ENCODE measurements at regions not wholly inside any gene's neighbourhood (a gene's known extent, or its start where the extent isn't known, plus 50 kb on each side); places are given as distances from the start of the nearest gene placed in this dataset.

DNA sequence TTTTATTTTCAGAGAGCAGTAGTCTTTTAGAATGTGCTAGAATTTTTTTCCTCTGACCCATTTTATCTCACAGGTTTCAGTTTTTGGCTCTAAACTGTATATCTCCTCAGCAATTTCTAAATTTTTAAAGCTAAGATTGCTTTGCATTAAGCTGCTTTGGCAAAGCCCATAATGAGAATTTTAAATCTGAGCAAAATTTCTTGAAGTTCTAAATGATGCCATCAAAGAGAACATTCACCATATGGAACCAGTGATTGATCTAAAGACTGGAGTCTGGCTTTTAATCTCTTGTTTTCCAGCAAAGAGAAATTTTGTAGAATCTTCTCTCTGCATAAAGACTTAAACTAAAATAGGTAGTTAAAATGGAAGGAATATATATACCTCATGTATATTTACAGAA is 313.6 kb downstream of the TBC1D32 start:
- intact Hi-C loops (cut with DNase I): no loop called here
- Histone ChIP-seq H3K27ac (no peak overlapping the region), H3K36me3 (no peaks in the 10 kb centered on the region), H3K4me3 (no peak overlapping the region), H3K4me1 (no peaks in the 10 kb centered on the region), H3K9me3 (no peaks in the 10 kb centered on the region), H3K27me3 (no peaks in the 10 kb centered on the region)
- TF ChIP-seq EP300 (IDR thresholded peaks at IDR 0.05): no peak
- no peak for TF ChIP-seq POLR2AphosphoS5 (IDR thresholded peaks at IDR 0.05)
- TF ChIP-seq, protein P1, sequence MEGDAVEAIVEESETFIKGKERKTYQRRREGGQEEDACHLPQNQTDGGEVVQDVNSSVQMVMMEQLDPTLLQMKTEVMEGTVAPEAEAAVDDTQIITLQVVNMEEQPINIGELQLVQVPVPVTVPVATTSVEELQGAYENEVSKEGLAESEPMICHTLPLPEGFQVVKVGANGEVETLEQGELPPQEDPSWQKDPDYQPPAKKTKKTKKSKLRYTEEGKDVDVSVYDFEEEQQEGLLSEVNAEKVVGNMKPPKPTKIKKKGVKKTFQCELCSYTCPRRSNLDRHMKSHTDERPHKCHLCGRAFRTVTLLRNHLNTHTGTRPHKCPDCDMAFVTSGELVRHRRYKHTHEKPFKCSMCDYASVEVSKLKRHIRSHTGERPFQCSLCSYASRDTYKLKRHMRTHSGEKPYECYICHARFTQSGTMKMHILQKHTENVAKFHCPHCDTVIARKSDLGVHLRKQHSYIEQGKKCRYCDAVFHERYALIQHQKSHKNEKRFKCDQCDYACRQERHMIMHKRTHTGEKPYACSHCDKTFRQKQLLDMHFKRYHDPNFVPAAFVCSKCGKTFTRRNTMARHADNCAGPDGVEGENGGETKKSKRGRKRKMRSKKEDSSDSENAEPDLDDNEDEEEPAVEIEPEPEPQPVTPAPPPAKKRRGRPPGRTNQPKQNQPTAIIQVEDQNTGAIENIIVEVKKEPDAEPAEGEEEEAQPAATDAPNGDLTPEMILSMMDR (IDR thresholded peaks at IDR 0.05): no peak
- TF ChIP-seq POLR2A (IDR thresholded peaks at IDR 0.05): no peak
- DNase-seq: no peak

DNA sequence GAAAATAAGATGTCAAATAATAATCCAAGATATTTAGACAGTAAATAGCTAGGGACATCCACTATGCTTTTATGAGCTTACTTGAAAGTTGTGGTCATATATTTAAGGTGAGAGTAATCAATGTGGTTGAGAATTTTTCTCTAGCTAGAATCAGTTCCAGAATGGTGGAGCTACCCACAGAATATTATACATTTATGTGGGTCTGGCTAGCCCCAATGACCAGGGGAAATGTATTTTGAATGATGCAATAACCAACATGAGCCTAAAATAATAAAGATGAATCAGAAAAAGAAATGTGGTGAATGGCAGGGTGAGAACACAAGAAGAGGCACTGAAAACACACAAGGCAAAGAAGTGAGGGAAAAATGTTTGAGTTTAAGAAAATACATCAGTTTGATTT is 325.7 kb downstream of the TBC1D32 start:
- H3K27ac ChIP-seq: no peak overlapping the region
- intact Hi-C loops (cut with DNase I): no loop called here
- TF ChIP-seq EP300 (IDR thresholded peaks at IDR 0.05): no peak
- no peak for TF ChIP-seq POLR2A (IDR thresholded peaks at IDR 0.05)
- H3K36me3 ChIP-seq: no peaks in the 10 kb centered on the region
- no peak overlapping the region for H3K4me3 ChIP-seq
- no peaks in the 10 kb centered on the region for H3K27me3 ChIP-seq
- no peaks in the 10 kb centered on the region for H3K4me1 ChIP-seq
- peaks cover 0 to 1% (median 0%) of the 10 kb centered on the region in 4 donors for H3K9me3 ChIP-seq
- DNase-seq: no peak

DNA sequence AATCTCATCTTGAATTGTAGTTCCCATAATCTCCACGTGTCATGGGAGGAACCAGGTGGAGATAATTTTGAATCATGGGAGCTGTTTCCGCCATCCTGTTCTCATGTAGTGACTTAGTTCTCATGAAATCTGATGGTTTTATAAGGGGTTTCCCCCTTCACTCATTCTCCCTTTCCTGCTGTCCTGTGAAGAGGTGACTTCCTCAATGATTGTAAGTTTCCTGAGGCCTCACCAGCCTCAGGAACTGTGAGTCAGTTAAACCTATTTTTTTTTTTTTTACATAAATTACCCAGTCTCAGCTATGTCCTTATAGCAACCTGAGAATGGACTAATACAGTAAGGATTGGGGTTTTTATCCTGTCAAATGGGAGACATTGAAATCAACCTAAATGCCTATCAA is 328.3 kb downstream of the TBC1D32 start:
- Histone ChIP-seq H3K27ac (no peak overlapping the region), H3K9me3 (peaks cover 0 to 3% (median 0%) of the 10 kb centered on the region in 4 donors), H3K4me1 (no peaks in the 10 kb centered on the region), H3K4me3 (no peak overlapping the region), H3K27me3 (no peaks in the 10 kb centered on the region), H3K36me3 (no peaks in the 10 kb centered on the region)
- 64 to 73% methylated on average over 2 of the region's 2 CpGs for WGBS, 2 donors
- no peak for DNase-seq
- intact Hi-C loops (cut with DNase I): no loop called here
- TF ChIP-seq POLR2A (IDR thresholded peaks at IDR 0.05) (no peak), POLR2AphosphoS5 (IDR thresholded peaks at IDR 0.05) (no peak), EP300 (IDR thresholded peaks at IDR 0.05) (no peak)
- TF ChIP-seq, protein P1 (IDR thresholded peaks at IDR 0.05): no peak

DNA sequence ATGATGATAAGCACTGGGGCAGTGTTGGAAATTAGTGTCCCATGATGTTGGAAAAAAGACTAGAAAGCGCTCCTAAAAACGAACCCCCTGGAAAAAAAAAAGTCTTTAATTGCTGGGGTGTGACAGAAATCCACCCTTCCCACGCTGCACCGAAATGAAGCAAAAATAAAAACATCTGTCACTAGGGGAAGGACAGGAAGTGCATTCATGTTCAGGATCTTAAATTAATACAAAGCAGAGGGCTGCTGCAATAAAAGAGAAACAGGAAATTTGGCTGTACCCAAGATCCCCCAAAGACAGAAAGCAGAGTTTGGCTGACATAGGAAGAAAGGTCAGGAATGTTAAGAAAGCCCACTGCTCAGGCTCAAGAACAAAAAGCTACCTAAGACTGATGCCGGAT is 333.9 kb downstream of the TBC1D32 start:
- intact Hi-C loops (cut with DNase I): no loop called here
- no peak for TF ChIP-seq POLR2AphosphoS5 (IDR thresholded peaks at IDR 0.05)
- no peak for DNase-seq
- Histone ChIP-seq H3K27me3 (no peaks in the 10 kb centered on the region), H3K27ac (no peak overlapping the region), H3K4me1 (no peaks in the 10 kb centered on the region), H3K9me3 (peaks cover 0 to 3% (median 0%) of the 10 kb centered on the region in 4 donors), H3K4me3 (no peak overlapping the region), H3K36me3 (no peaks in the 10 kb centered on the region)
- WGBS, 2 donors: 47 to 66% methylated on average over 5 of the region's 5 CpGs

DNA sequence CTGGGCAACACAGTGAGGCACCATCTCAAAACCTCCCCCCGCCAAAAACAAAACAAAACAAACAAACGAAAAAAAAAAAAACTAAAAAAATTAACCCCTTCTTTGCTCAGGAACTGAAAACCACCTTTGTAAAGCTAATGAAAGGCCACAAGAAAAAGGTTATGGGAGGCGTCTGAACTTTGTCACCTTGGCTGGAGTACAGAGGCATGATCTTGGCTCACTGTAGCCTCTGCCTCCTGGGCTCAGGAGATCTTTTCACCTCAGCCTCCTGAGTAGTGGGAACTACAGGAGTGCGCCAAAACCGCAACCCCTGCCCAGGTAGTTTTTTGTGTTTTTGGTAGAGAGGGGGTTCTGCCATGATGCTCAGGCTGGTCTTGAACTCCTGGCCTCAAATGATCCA is 337.9 kb downstream of the TBC1D32 start:
- TF ChIP-seq EP300 (IDR thresholded peaks at IDR 0.05): no peak
- no peak for TF ChIP-seq POLR2A (IDR thresholded peaks at IDR 0.05)
- no peak for TF ChIP-seq POLR2AphosphoS5 (IDR thresholded peaks at IDR 0.05)
- TF ChIP-seq, protein P1 (IDR thresholded peaks at IDR 0.05): no peak
- H3K4me3 ChIP-seq: no peak overlapping the region
- DNase-seq: no peak
- intact Hi-C loops (cut with DNase I): no loop called here
- no peaks in the 10 kb centered on the region for H3K27me3 ChIP-seq
- 55 to 70% methylated on average over 5 of the region's 5 CpGs for WGBS, 2 donors
- H3K36me3 ChIP-seq: no peaks in the 10 kb centered on the region
- H3K27ac ChIP-seq: no peak overlapping the region
- H3K4me1 ChIP-seq: no peaks in the 10 kb centered on the region
- H3K9me3 ChIP-seq: no peaks in the 10 kb centered on the region

DNA sequence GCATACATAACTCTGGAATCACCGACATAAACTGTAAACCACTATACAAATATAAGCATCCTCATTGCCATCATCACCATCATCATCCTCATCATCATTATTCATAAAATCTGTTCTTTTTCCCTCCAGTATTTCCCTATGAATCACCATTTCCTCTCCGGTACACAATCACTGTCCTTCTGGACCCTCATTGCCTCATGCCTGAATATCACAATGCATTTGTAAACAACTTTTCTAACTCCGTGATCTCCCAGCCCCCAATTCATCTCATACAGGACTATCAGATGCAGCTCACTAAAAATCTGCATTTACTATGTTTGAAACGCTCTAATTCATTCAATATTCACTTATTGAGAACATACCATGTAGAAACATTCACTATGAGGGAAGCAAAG is 339.7 kb downstream of the TBC1D32 start:
- Histone ChIP-seq H3K9me3 (no peaks in the 10 kb centered on the region), H3K27ac (no peak overlapping the region), H3K4me1 (no peaks in the 10 kb centered on the region), H3K36me3 (no peaks in the 10 kb centered on the region), H3K27me3 (no peaks in the 10 kb centered on the region), H3K4me3 (no peak overlapping the region)
- no peak for DNase-seq
- intact Hi-C loops (cut with DNase I): no loop called here
- 77% methylated on average over 4 of the region's 4 CpGs for WGBS, 2 donors
- TF ChIP-seq POLR2A (IDR thresholded peaks at IDR 0.05) (no peak), POLR2AphosphoS5 (IDR thresholded peaks at IDR 0.05) (no peak), EP300 (IDR thresholded peaks at IDR 0.05) (no peak)
- TF ChIP-seq, protein P1 (IDR thresholded peaks at IDR 0.05): no peak

Measured in sigmoid colon (tissue), 6 donors.